ENCODE measurements at regions not wholly inside any gene's neighbourhood (a gene's known extent, or its start where the extent isn't known, plus 50 kb on each side); places are given as distances from the start of the nearest gene placed in this dataset.

DNA sequence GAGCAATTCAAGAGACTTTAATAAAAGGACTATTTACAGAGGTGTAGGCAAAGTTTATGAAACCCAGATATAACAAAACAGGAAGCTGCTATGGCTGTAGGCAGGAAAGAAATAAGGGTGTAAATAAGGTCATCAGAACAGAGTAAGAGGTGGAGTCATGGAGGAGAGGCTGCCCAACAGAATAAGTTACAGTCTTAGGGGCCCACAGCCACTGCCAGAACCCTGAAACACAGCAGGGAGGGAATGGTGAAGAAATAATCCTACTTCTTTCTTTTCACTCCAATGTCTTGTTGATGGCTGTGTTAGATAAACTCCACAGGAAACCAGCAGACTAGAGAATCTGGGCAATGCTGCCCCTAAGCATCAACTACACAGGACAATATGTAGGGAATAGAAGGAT is 155.8 kb upstream of the TAC1 start:
- Histone ChIP-seq H3K27ac (ENCODE audit: insufficient read depth, low read depth, low read length, poor library complexity, severe bottlenecking) (no peak overlapping the region), H3K36me3 (ENCODE audit: control insufficient read depth, insufficient read depth, low read length) (no peaks in the 10 kb centered on the region), H3K9me3 (ENCODE audit: control insufficient read depth, low read length) (no peaks in the 10 kb centered on the region), H3K4me1 (ENCODE audit: control insufficient read depth, insufficient read depth, low read length) (peaks cover 12% of the 10 kb centered on the region), H3K27me3 (ENCODE audit: control insufficient read depth, insufficient read depth, low read length, poor library complexity, severe bottlenecking) (no peaks in the 10 kb centered on the region), H3K4me3 (ENCODE audit: insufficient read depth, low read depth, low read length) (no peak overlapping the region)

DNA sequence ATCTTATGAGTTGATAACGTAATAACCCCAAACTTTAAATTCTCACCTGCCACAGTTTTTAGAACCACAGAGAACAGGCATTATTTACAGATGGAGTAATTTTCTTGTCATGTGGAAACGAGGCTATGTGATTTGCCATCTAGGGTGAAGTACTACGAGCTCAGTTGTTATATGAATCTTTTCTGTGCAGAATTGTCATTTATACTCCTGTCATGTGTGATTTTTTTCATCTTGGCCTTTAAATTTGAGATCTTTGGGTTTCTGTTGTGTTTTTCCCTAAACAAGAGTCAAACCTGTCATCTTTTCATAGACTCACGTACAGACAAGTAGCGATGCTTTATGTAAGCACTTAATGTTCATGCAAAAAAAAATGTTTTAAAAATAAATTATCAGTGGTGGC is 153.7 kb upstream of the TAC1 start:
- Histone ChIP-seq H3K4me1 (ENCODE audit: control insufficient read depth, insufficient read depth, low read length) (peaks cover 12% of the 10 kb centered on the region), H3K27ac (ENCODE audit: insufficient read depth, low read depth, low read length, poor library complexity, severe bottlenecking) (no peak overlapping the region), H3K36me3 (ENCODE audit: control insufficient read depth, insufficient read depth, low read length) (no peaks in the 10 kb centered on the region), H3K4me3 (ENCODE audit: insufficient read depth, low read depth, low read length) (no peak overlapping the region), H3K9me3 (ENCODE audit: control insufficient read depth, low read length) (no peaks in the 10 kb centered on the region), H3K27me3 (ENCODE audit: control insufficient read depth, insufficient read depth, low read length, poor library complexity, severe bottlenecking) (no peaks in the 10 kb centered on the region)
- WGBS, 2 experiments = 94 to 97% methylated on average over 5 of the region's 5 CpGs

DNA sequence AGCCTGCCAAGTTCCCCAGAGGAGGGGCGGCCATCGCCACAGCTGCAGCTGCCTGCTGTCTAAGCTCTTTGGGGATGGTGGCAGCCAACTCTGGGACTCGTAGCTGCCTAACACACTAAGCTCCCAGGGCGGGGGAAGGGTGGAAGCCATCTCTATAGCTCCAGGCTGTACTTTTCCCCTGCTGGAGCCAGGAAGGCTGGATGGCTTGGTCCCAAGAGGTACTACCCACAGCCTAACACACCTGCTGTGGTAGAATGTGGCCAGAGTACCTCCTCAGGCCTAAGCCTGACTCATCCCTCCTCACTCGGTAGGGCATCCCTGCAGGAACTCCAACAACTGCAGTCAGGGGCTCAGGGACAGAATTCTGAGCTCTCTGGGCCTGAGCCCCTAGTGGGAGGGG is 151.7 kb upstream of the TAC1 start:
- Histone ChIP-seq H3K27me3 (ENCODE audit: control insufficient read depth, insufficient read depth, low read length, poor library complexity, severe bottlenecking) (no peaks in the 10 kb centered on the region), H3K4me3 (ENCODE audit: insufficient read depth, low read depth, low read length) (no peak overlapping the region), H3K4me1 (ENCODE audit: control insufficient read depth, insufficient read depth, low read length) (peaks cover 12% of the 10 kb centered on the region), H3K36me3 (ENCODE audit: control insufficient read depth, insufficient read depth, low read length) (no peaks in the 10 kb centered on the region), H3K27ac (ENCODE audit: insufficient read depth, low read depth, low read length, poor library complexity, severe bottlenecking) (no peak overlapping the region), H3K9me3 (ENCODE audit: control insufficient read depth, low read length) (no peaks in the 10 kb centered on the region)
- 77 to 82% methylated on average over 5 of the region's 5 CpGs for WGBS, 2 experiments

DNA sequence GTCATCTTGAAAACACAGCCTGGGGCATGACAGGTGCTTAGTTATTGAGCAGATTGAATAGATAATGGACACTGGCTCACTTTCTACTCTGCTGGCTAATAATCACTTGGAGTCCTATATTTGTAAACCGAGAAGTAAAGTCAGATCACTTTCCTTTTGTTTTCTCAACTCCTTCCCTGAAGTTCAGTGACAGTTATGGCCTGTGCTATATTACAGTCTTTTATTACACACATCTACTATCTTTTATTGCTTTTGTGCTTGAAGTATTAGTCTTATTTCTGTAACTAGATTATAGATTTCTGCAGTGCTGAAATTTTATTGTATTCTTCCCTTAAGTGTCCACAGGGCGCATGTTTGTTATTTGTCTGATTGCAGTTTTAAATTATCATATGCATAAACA is 136.4 kb upstream of the TAC1 start:
- Histone ChIP-seq H3K27me3 (ENCODE audit: control insufficient read depth, insufficient read depth, low read length, poor library complexity, severe bottlenecking) (no peaks in the 10 kb centered on the region), H3K9me3 (ENCODE audit: control insufficient read depth, low read length) (no peaks in the 10 kb centered on the region), H3K36me3 (ENCODE audit: control insufficient read depth, insufficient read depth, low read length) (no peaks in the 10 kb centered on the region), H3K4me1 (ENCODE audit: control insufficient read depth, insufficient read depth, low read length) (no peaks in the 10 kb centered on the region), H3K4me3 (ENCODE audit: insufficient read depth, low read depth, low read length) (no peak overlapping the region), H3K27ac (ENCODE audit: insufficient read depth, low read depth, low read length, poor library complexity, severe bottlenecking) (no peak overlapping the region)
- WGBS, 2 experiments = 93 to 95% methylated on average over 1 of the region's 2 CpGs

DNA sequence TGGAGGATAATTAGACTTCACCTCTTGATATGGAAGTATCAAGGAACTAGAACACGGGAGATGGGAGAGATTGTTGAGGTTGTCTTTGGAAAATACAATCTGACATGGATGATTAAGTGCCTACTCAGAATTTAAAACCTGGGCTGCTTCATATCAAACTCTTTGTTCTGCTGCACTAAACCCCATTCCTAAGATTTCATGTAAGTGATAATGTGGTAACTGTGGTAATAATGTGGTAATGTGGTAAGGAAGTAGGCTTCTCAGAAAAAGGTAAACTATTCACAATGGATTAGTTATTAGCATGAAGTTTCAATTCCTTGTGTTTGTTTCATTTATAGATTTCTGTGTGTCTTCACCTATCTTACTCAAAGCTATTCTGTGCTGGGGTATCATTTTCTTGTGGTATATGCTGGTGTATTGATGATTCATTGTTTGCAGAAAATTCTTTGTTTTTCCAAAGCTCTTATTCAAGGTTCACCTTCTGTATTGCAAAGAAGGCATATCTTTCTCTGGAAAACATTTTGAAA is 129.9 kb upstream of the TAC1 start:
- Histone ChIP-seq H3K4me3 (ENCODE audit: insufficient read depth, low read depth, low read length) (no peak overlapping the region), H3K27me3 (ENCODE audit: control insufficient read depth, insufficient read depth, low read length, poor library complexity, severe bottlenecking) (no peaks in the 10 kb centered on the region), H3K27ac (ENCODE audit: insufficient read depth, low read depth, low read length, poor library complexity, severe bottlenecking) (no peak overlapping the region), H3K4me1 (ENCODE audit: control insufficient read depth, insufficient read depth, low read length) (no peaks in the 10 kb centered on the region), H3K9me3 (ENCODE audit: control insufficient read depth, low read length) (no peaks in the 10 kb centered on the region), H3K36me3 (ENCODE audit: control insufficient read depth, insufficient read depth, low read length) (no peaks in the 10 kb centered on the region)
- 94 to 100% methylated on average over 1 of the region's 1 CpG for WGBS, 2 experiments

DNA sequence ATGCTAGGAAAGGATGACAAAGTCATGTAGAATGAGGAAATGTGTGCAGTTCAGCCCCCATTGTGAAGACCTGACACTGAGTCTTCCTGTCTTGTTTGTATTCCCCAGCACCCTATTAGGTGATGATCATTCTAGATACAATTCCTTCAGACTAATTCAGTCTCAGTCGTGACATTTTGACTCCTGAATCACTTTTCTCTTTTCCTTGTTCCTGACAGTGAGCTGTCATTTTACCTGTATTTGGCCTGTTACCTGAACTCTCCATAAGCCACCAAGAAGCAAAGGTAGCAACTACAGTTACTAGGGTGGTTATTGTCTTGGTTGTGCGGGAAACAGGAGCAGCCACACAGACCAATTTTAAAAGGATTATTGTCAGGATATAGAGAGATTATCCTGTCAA is 111.4 kb upstream of the TAC1 start:
- Histone ChIP-seq H3K4me1 (ENCODE audit: control insufficient read depth, insufficient read depth, low read length) (no peaks in the 10 kb centered on the region), H3K4me3 (ENCODE audit: insufficient read depth, low read depth, low read length) (no peak overlapping the region), H3K27ac (ENCODE audit: insufficient read depth, low read depth, low read length, poor library complexity, severe bottlenecking) (no peak overlapping the region), H3K36me3 (ENCODE audit: control insufficient read depth, insufficient read depth, low read length) (no peaks in the 10 kb centered on the region), H3K27me3 (ENCODE audit: control insufficient read depth, insufficient read depth, low read length, poor library complexity, severe bottlenecking) (no peaks in the 10 kb centered on the region), H3K9me3 (ENCODE audit: control insufficient read depth, low read length) (no peaks in the 10 kb centered on the region)
- WGBS, 2 experiments = 85 to 88% methylated on average over 1 to 2 of the region's 2 CpGs

DNA sequence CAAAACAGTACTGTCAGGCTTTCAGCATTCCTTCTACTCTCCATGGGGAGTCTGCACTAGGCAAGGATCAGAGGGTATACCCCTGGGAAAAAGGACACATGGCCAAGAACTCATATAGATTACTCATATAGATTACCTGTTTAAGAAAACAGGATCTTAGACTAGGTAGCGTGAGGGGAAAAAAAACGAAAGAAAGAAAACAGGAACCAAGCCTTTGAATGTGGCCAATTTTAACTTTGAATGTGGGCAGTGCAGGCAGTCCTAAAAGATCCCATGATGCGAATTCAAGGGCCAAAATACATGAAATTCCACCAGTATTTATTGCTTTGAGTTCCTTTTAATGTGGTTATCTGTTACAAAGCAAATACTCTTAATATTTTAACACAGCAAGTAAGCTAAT is 108.6 kb upstream of the TAC1 start:
- Histone ChIP-seq H3K27ac (ENCODE audit: insufficient read depth, low read depth, low read length, poor library complexity, severe bottlenecking) (no peak overlapping the region), H3K4me3 (ENCODE audit: insufficient read depth, low read depth, low read length) (no peak overlapping the region), H3K9me3 (ENCODE audit: control insufficient read depth, low read length) (no peaks in the 10 kb centered on the region), H3K27me3 (ENCODE audit: control insufficient read depth, insufficient read depth, low read length, poor library complexity, severe bottlenecking) (no peaks in the 10 kb centered on the region), H3K4me1 (ENCODE audit: control insufficient read depth, insufficient read depth, low read length) (no peaks in the 10 kb centered on the region), H3K36me3 (ENCODE audit: control insufficient read depth, insufficient read depth, low read length) (no peaks in the 10 kb centered on the region)
- WGBS, 2 experiments = 92 to 95% methylated on average over 3 of the region's 3 CpGs

DNA sequence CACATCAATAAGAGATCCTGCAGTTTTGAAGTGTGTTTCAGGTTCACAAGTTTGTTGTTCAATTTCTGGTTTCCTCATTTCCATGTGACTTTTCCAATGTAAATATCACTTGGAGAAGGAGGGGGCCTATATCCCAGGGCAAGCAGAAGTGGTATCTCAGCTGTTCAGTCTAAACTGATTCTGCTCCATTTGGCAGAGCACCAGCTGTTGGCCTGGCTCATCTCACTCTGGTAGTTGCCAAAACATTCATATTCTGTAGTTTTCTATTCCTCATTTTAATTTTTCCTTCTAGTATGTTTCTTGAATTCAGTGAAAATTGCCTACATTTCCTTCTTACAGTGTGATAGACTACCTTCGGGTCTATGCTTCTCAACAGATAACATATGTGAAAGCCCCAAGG is 101.8 kb upstream of the TAC1 start:
- Histone ChIP-seq H3K9me3 (ENCODE audit: control insufficient read depth, low read length) (no peaks in the 10 kb centered on the region), H3K4me3 (ENCODE audit: insufficient read depth, low read depth, low read length) (no peak overlapping the region), H3K27me3 (ENCODE audit: control insufficient read depth, insufficient read depth, low read length, poor library complexity, severe bottlenecking) (no peaks in the 10 kb centered on the region), H3K4me1 (ENCODE audit: control insufficient read depth, insufficient read depth, low read length) (no peaks in the 10 kb centered on the region), H3K36me3 (ENCODE audit: control insufficient read depth, insufficient read depth, low read length) (no peaks in the 10 kb centered on the region), H3K27ac (ENCODE audit: insufficient read depth, low read depth, low read length, poor library complexity, severe bottlenecking) (no peak overlapping the region)
- WGBS, 2 experiments = 93 to 100% methylated on average over 1 of the region's 1 CpG

DNA sequence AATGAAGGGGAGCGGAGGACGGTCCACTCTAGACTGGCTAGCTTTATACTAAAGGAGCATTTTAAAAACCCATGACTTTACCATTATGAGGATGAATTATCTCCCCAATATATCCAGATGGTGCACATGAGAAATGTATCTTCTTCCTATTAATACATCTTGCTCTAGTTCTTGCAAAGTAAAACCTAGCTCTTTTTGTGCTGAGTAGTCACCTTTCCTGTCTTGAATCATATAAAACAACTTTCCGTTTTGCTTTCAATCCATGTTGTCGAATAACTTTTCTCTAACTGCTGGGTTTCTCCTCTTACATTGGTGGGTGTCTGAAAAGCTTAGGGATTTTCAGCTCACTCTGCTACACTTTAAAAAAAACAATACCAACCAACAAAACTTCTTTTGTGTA is 96.3 kb upstream of the TAC1 start:
- Histone ChIP-seq H3K36me3 (ENCODE audit: control insufficient read depth, insufficient read depth, low read length) (no peaks in the 10 kb centered on the region), H3K27ac (ENCODE audit: insufficient read depth, low read depth, low read length, poor library complexity, severe bottlenecking) (no peak overlapping the region), H3K4me3 (ENCODE audit: insufficient read depth, low read depth, low read length) (no peak overlapping the region), H3K9me3 (ENCODE audit: control insufficient read depth, low read length) (no peaks in the 10 kb centered on the region), H3K27me3 (ENCODE audit: control insufficient read depth, insufficient read depth, low read length, poor library complexity, severe bottlenecking) (no peaks in the 10 kb centered on the region), H3K4me1 (ENCODE audit: control insufficient read depth, insufficient read depth, low read length) (no peaks in the 10 kb centered on the region)
- 91 to 95% methylated on average over 4 of the region's 4 CpGs for WGBS, 2 experiments

DNA sequence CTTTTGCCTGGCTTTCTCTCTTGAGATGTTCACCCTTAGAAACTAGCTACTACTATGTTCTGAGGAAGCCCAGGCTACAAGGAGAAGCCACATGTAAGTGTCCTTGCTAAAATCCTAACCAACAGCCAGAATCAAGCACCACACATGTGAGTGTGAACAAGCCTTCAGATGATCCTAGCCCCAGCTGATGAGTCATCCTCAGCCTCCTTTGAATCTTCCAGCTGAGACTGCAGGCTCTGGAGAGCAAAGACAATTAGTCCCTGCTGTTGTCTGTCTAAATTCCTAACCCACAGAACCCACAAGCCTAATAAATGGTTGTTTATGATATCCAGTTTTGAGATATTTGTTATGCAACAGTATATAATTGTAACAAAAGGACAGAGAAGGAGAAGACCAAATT is 92.8 kb upstream of the TAC1 start:
- no peak overlapping the region for H3K27ac ChIP-seq (ENCODE audit: insufficient read depth, low read depth, low read length, poor library complexity, severe bottlenecking)
- H3K27me3 ChIP-seq (ENCODE audit: control insufficient read depth, insufficient read depth, low read length, poor library complexity, severe bottlenecking) = no peaks in the 10 kb centered on the region
- no peaks in the 10 kb centered on the region for H3K9me3 ChIP-seq (ENCODE audit: control insufficient read depth, low read length)
- no peaks in the 10 kb centered on the region for H3K36me3 ChIP-seq (ENCODE audit: control insufficient read depth, insufficient read depth, low read length)
- H3K4me1 ChIP-seq (ENCODE audit: control insufficient read depth, insufficient read depth, low read length) = no peaks in the 10 kb centered on the region
- H3K4me3 ChIP-seq (ENCODE audit: insufficient read depth, low read depth, low read length) = no peak overlapping the region

DNA sequence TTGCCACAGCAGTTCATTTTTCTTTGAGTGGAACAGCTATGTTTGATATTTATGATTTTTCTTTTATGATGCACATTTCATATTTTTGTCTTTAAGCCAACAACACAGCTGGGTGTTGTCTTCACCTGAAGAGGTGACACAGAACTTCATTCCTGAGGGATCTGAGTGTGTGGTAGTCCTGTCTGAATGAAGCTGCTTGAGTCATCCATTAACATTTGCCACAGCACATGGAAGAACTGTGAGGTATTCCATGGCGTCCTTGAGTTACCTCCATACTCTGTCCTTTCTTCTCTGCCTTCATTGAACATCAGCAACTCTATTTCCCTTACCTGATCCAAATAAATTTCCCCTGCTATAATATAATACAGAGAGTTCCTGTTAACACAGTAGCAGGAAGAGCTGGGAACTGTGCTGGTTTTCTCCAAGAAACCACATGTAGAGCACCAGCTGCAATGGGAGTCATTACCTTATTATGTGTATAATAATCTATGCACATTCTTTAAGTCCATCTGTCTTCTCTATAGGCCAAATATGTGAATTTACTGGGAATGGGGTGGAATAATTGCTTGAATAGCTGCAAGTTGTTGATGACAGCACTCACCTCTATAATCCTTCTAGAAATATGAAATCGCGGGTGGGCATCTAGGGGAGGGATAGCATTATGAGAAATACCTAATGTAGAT is 72.4 kb upstream of the TAC1 start:
- H3K27me3 ChIP-seq (ENCODE audit: control insufficient read depth, insufficient read depth, low read length, poor library complexity, severe bottlenecking) = no peaks in the 10 kb centered on the region
- H3K36me3 ChIP-seq (ENCODE audit: control insufficient read depth, insufficient read depth, low read length) = no peaks in the 10 kb centered on the region
- H3K9me3 ChIP-seq (ENCODE audit: control insufficient read depth, low read length) = no peaks in the 10 kb centered on the region
- no peak overlapping the region for H3K4me3 ChIP-seq (ENCODE audit: insufficient read depth, low read depth, low read length)
- no peaks in the 10 kb centered on the region for H3K4me1 ChIP-seq (ENCODE audit: control insufficient read depth, insufficient read depth, low read length)
- H3K27ac ChIP-seq (ENCODE audit: insufficient read depth, low read depth, low read length, poor library complexity, severe bottlenecking) = no peak overlapping the region
- WGBS, 2 experiments = 80 to 92% methylated on average over 1 to 3 of the region's 3 CpGs
